Sigmoid colon (tissue), 4 donors: ENCODE measurements at regions not wholly inside any gene's neighbourhood (a gene's known extent, or its start where the extent isn't known, plus 50 kb on each side); places are given as distances from the start of the nearest gene placed in this dataset.

Source experiments
- POLR2AphosphoS5 ChIP-seq, 4 donors: sonication (generic); formaldehyde crosslinking; IDR thresholded peaks; one replicate each; pipeline ENCODE4 v1.6.1; 2017; ENCODE audit warnings: antibody characterized with exemption in 4 of 4
- TF ChIP-seq, protein P1 (sequence below), 4 experiments: fragments of 450-650 bp in 3 of 4; fragments of 200-600 bp in 1 of 4; IDR thresholded peaks; one replicate each; pipeline ENCODE4 v1.5.1; 2016 to 2019; ENCODE audit warnings: antibody characterized with exemption in 4 of 4, mild to moderate bottlenecking in 3 of 4, moderate library complexity in 2 of 4

GRCh38 chr4:27861381-27861787, 1000.7 kb downstream of the STIM2 start:
- TF ChIP-seq, protein P1, sequence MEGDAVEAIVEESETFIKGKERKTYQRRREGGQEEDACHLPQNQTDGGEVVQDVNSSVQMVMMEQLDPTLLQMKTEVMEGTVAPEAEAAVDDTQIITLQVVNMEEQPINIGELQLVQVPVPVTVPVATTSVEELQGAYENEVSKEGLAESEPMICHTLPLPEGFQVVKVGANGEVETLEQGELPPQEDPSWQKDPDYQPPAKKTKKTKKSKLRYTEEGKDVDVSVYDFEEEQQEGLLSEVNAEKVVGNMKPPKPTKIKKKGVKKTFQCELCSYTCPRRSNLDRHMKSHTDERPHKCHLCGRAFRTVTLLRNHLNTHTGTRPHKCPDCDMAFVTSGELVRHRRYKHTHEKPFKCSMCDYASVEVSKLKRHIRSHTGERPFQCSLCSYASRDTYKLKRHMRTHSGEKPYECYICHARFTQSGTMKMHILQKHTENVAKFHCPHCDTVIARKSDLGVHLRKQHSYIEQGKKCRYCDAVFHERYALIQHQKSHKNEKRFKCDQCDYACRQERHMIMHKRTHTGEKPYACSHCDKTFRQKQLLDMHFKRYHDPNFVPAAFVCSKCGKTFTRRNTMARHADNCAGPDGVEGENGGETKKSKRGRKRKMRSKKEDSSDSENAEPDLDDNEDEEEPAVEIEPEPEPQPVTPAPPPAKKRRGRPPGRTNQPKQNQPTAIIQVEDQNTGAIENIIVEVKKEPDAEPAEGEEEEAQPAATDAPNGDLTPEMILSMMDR (IDR thresholded peaks at IDR 0.05): no peak
- TF ChIP-seq POLR2AphosphoS5 (IDR thresholded peaks at IDR 0.05): no peak
